Hematopoietic multipotent progenitor cell treated with erythropoietin and hydrocortisone succinate and interleukin-3 and kit ligand, for 17 days (in vitro differentiated cells): ENCODE measurements at regions not wholly inside any gene's neighbourhood (a gene's known extent, or its start where the extent isn't known, plus 50 kb on each side); places are given as distances from the start of the nearest gene placed in this dataset.
"Not testable (repeated sequence)": the region's sequence is repeated elsewhere in the genome, so short reads cannot be mapped to it uniquely, and the experiment has no call there.

ENCODE experiments used
- DNase-seq: peaks from one replicate; pipeline ENCODE4 v3.0.0-alpha.2; 2015; ENCODE audit warnings: low spot score

- DNase-seq = no peak
These were observed 134.4 kb upstream of the LYZL2 start for GRCh38 chr10:30763918-30764317.

GRCh38 chr10:30762620-30763019 is 133.1 kb upstream of the LYZL2 start:
- DNase-seq = no peak

- DNase-seq = no peak
These were observed 129.9 kb upstream of the LYZL2 start for GRCh38 chr10:30759423-30759822.

- DNase-seq = no peak
These were observed 128.8 kb upstream of the LYZL2 start for GRCh38 chr10:30758338-30758737.

- no peak for DNase-seq
These were observed 127.3 kb upstream of the LYZL2 start for GRCh38 chr10:30756896-30757295.

GRCh38 chr10:30756151-30756550 is 126.6 kb upstream of the LYZL2 start:
- DNase-seq = no peak

GRCh38 chr10:30755441-30755953 is 125.9 kb upstream of the LYZL2 start:
- no peak for DNase-seq

- DNase-seq = peak; percentile 80
These were observed 122.9 kb upstream of the LYZL2 start for GRCh38 chr10:30752481-30752881.

GRCh38 chr10:30751678-30752331 is 122.3 kb upstream of the LYZL2 start:
- peak; percentile 72 for DNase-seq

GRCh38 chr10:30750971-30751677 is 121.6 kb upstream of the LYZL2 start:
- DNase-seq = no peak

- DNase-seq = no peak
These were observed 119.8 kb upstream of the LYZL2 start for GRCh38 chr10:30749385-30749784.

- DNase-seq = no peak
These were observed 118.8 kb upstream of the LYZL2 start for GRCh38 chr10:30748152-30748973.

- no peak for DNase-seq
These were observed 118.1 kb upstream of the LYZL2 start for GRCh38 chr10:30747633-30748032.

GRCh38 chr10:30745953-30746352 is 116.4 kb upstream of the LYZL2 start:
- DNase-seq = no peak

- DNase-seq = no peak
These were observed 114.6 kb upstream of the LYZL2 start for GRCh38 chr10:30744106-30744505.

- DNase-seq = no peak
These were observed 114.0 kb upstream of the LYZL2 start for GRCh38 chr10:30743586-30743985.

- DNase-seq = no peak
These were observed 112.9 kb upstream of the LYZL2 start for GRCh38 chr10:30742471-30742870.

GRCh38 chr10:30740774-30741173 is 111.2 kb upstream of the LYZL2 start:
- DNase-seq = not testable (repeated sequence)

- no peak for DNase-seq
These were observed 108.9 kb upstream of the LYZL2 start for GRCh38 chr10:30738416-30738815.

- DNase-seq = no peak
These were observed 108.4 kb upstream of the LYZL2 start for GRCh38 chr10:30737931-30738391.

GRCh38 chr10:30736685-30737232 is 107.2 kb upstream of the LYZL2 start:
- DNase-seq = no peak

- no peak for DNase-seq
These were observed 105.3 kb upstream of the LYZL2 start for GRCh38 chr10:30734901-30735300.
